ENCODE measurements at regions not wholly inside any gene's neighbourhood (a gene's known extent, or its start where the extent isn't known, plus 50 kb on each side); places are given as distances from the start of the nearest gene placed in this dataset.

DNA sequence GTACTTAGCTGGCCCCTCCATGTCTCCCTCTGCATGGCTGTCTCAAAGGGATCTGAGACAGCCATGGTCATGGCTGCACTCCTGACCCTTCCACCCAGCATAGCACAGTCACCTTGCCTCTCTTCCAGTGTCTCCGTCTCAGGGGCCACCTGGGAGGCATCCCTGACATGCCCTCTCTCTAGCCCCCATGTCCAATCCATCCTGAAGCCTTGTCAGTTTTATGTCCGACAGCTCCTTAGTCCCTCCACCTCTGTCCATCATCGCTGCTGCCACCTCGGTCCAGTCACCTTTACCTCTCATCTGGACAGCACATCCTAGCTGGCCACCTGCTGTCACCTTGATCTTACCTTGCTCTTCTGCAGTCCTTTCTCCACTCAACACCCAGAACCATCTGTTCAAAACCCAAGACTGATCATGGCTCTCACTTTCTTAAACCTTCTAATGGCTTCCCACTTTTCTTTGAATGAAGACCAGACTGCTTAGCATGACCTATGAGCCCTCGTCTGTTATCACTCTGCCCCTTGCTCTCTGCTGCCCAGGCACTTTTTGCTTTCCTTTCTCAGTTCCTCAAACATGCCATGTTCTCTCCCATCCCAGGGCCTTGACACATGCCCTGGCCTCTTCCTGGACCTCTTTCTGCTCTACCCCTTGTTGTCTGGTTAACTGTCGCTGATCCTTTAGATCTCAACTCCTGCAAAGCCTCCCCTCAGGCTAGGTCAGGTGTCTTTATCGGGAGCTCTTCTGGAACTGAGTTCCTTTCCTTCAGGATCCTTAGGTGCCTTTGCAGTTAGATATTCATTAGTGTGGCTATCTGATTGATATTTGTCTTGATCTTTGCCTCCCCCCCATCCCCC, 181.8 kb upstream of the PITX1 start:
- Histone ChIP-seq H3K4me3 (ENCODE audit: low read depth in 1 of 3, low read length in 3 of 3) (no peak overlapping the region), H3K27ac (ENCODE audit: low read depth in 1 of 2, low read length in 2 of 2) (no peak overlapping the region), H3K36me3 (ENCODE audit: control insufficient read depth in 4 of 4, insufficient read depth in 3 of 4, low read depth in 1 of 4, low read length in 3 of 4) (no peaks in the 10 kb centered on the region), H3K9ac (ENCODE audit: low read depth in 1 of 2, low read length in 2 of 2) (no peak overlapping the region), H3K27me3 (ENCODE audit: control insufficient read depth in 4 of 4, insufficient read depth in 4 of 4, low read length in 3 of 4) (no peaks in the 10 kb centered on the region), H3K4me1 (ENCODE audit: control insufficient read depth in 4 of 4, insufficient read depth in 4 of 4, low read length in 3 of 4) (no peaks in the 10 kb centered on the region), H3K9me3 (ENCODE audit: control insufficient read depth in 4 of 4, low read length in 3 of 4) (no peaks in the 10 kb centered on the region)
- no peak for TF ChIP-seq SP1 (IDR thresholded peaks at IDR 0.05)
- TF ChIP-seq JUND (IDR thresholded peaks at IDR 0.05), result no peak
- TF ChIP-seq NR2F2 (IDR thresholded peaks at IDR 0.05), result no peak
- no peak for TF ChIP-seq REST (IDR thresholded peaks at IDR 0.05)
- no peak for TF ChIP-seq TAF1 (conservative IDR thresholded peaks at IDR 0.05)
- TF ChIP-seq YY1 (IDR thresholded peaks at IDR 0.05), result no peak
- TF ChIP-seq HNF4G (IDR thresholded peaks at IDR 0.05), result no peak
- no peak for TF ChIP-seq EGR1 (IDR thresholded peaks at IDR 0.05; ENCODE audit: low read depth in 2 of 2)
- TF ChIP-seq FOXA2 (IDR thresholded peaks at IDR 0.05), result no peak
- TF ChIP-seq FOXA1 (IDR thresholded peaks at IDR 0.05), result no peak
- TF ChIP-seq RAD21 (IDR thresholded peaks at IDR 0.05), result no peak
- no peak for TF ChIP-seq GABPA (IDR thresholded peaks at IDR 0.05 in 1 of 2, conservative IDR thresholded peaks at IDR 0.05 in 1 of 2)
- TF ChIP-seq, protein P1, sequence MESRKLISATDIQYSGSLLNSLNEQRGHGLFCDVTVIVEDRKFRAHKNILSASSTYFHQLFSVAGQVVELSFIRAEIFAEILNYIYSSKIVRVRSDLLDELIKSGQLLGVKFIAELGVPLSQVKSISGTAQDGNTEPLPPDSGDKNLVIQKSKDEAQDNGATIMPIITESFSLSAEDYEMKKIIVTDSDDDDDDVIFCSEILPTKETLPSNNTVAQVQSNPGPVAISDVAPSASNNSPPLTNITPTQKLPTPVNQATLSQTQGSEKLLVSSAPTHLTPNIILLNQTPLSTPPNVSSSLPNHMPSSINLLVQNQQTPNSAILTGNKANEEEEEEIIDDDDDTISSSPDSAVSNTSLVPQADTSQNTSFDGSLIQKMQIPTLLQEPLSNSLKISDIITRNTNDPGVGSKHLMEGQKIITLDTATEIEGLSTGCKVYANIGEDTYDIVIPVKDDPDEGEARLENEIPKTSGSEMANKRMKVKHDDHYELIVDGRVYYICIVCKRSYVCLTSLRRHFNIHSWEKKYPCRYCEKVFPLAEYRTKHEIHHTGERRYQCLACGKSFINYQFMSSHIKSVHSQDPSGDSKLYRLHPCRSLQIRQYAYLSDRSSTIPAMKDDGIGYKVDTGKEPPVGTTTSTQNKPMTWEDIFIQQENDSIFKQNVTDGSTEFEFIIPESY (IDR thresholded peaks at IDR 0.05), result no peak
- TF ChIP-seq, protein P2, sequence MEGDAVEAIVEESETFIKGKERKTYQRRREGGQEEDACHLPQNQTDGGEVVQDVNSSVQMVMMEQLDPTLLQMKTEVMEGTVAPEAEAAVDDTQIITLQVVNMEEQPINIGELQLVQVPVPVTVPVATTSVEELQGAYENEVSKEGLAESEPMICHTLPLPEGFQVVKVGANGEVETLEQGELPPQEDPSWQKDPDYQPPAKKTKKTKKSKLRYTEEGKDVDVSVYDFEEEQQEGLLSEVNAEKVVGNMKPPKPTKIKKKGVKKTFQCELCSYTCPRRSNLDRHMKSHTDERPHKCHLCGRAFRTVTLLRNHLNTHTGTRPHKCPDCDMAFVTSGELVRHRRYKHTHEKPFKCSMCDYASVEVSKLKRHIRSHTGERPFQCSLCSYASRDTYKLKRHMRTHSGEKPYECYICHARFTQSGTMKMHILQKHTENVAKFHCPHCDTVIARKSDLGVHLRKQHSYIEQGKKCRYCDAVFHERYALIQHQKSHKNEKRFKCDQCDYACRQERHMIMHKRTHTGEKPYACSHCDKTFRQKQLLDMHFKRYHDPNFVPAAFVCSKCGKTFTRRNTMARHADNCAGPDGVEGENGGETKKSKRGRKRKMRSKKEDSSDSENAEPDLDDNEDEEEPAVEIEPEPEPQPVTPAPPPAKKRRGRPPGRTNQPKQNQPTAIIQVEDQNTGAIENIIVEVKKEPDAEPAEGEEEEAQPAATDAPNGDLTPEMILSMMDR (IDR thresholded peaks at IDR 0.05; ENCODE audit: low read depth, low read length, missing input control), result no peak
- TF ChIP-seq, protein P3, sequence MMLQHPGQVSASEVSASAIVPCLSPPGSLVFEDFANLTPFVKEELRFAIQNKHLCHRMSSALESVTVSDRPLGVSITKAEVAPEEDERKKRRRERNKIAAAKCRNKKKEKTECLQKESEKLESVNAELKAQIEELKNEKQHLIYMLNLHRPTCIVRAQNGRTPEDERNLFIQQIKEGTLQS (IDR thresholded peaks at IDR 0.05), result no peak
- no peak for TF ChIP-seq HNF4A (conservative IDR thresholded peaks at IDR 0.05)
- TF ChIP-seq, protein P4, sequence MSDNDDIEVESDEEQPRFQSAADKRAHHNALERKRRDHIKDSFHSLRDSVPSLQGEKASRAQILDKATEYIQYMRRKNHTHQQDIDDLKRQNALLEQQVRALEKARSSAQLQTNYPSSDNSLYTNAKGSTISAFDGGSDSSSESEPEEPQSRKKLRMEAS (IDR thresholded peaks at IDR 0.05), result no peak
- DNase-seq (ENCODE audit: low spot score), result peak; percentile 17
- 74% methylated on average over 7 of the region's 7 CpGs for WGBS

Data from liver (tissue), 8 donors.